ENCODE measurements at regions not wholly inside any gene's neighbourhood (a gene's known extent, or its start where the extent isn't known, plus 50 kb on each side); places are given as distances from the start of the nearest gene placed in this dataset.

DNA sequence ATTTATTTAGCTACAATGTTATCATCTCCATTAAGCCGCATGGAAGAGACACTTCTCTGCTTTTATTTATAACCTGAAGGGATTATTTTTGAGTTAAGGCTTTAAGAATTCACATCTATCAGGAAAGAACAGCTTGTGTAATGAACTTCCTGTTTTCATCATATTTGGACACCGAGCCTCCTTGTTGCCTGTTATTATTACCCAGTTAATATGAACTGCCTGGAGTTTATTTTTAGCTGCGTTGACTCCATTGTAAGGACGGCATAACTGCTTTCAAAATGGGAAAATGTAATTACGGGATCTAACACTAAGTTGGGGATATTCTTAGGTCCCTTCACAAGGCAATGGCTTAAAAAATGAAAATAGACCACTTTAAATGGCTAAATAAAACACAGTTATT, 89.0 kb upstream of the NR4A3 start:
- no peak for DNase-seq

DNA sequence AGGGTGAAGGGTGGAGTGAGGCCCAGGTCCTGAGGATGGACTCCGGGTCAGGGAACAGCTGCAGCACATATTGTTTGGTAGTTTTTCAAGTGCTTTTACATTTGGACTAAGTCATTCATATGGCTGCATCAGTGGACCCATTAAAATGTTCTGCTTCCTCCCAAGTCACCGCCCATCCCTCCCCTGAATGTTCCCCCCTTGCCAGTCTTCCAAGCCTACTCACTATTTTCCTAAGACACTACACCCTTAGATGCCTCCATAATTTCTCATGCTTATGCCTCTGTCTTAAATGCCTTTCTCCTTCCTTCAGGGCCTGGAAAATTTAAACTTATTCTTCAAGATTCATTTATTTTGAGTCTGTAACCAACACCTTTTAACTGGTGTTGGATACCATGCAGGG, 86.6 kb upstream of the NR4A3 start:
- no peak for DNase-seq

GRCh38 chr9:99736291-99736690, 85.4 kb upstream of the NR4A3 start:
- no peak for DNase-seq

DNA sequence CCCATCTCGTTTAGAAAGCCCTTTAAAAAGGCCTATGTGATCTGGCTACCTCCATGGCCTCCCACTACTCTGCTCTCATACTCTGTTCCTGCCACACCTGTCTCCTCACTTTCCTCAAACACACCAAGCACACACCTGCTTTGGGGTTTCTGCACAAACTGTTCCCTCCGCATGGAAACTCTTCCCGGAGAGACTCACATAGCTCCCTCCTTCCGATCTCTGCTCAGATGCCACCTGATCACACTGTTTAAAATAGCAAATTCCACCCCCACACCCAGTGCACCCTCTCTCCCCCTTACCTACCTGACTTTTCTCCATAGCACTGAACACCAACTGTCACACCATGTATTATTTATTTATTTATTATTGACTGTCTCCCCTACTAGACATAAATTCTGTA, 84.0 kb upstream of the NR4A3 start:
- no peak for DNase-seq

GRCh38 chr9:99743006-99743405, 78.7 kb upstream of the NR4A3 start:
- DNase-seq = no peak

GRCh38 chr9:99743455-99743854, 78.2 kb upstream of the NR4A3 start:
- no peak for DNase-seq

DNA sequence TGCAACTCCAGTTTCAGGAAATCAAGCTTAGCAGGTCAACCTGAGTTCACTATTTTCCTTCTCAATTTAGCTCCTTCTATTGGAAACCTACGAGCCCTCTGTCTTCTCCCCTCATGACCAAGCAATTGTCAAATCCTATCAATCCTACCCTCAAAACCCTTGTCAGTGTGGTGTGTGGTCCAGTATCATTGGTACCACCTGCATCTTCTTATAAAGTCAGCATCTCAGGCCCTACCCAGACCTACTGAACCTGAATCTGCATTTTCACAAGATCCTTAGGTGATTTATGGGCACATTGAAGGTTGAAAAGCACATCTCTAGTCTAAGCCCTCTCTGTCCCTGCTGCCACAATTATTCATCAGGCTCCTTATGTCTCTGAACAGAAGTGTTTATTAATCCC, 77.6 kb upstream of the NR4A3 start:
- no peak for DNase-seq

DNA sequence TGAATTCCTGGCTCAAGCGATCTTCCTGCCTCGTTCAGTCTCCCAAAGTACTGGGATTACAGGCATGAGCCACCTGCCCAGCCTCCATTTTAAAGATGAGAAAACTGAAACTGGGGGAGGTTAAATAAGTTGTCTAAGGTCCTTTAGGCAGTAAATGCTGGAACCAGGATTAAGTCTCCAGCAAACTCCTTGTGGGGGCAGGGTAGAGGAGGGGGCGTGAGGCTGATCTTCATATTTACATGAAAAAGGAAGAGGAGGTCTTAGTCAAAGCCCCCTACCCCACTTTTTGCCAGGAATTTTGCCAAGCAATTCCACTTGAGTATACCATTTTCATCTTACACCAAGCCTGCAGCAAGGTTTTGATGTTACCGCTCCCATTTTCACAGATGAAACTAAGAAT, 76.6 kb upstream of the NR4A3 start:
- no peak for DNase-seq

DNA sequence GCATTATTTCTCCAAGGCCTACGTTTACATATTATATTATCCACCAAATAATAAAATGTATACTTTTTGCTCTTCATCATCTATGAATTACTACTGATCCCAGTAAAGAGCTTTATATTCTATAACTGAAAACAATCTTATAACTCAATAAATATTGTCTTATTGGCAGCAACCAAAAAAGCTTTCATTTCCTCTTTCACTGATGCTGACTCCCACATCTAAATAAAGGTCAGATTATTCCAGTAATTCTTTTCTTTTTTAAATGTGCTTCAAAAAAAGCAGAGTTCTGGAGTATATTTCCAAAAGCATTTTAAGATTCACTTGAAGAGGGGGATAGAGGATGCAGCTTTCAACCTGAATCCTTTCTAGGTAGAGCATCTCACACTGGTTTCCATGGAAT, 75.3 kb upstream of the NR4A3 start:
- DNase-seq = no peak

- DNase-seq = no peak
Observed at GRCh38 chr9:99748266-99748665, 73.4 kb upstream of the NR4A3 start.

- DNase-seq = no peak
Observed at GRCh38 chr9:99748676-99749075, 73.0 kb upstream of the NR4A3 start.

- no peak for DNase-seq
Observed at GRCh38 chr9:99749641-99750040, 72.0 kb upstream of the NR4A3 start.

DNA sequence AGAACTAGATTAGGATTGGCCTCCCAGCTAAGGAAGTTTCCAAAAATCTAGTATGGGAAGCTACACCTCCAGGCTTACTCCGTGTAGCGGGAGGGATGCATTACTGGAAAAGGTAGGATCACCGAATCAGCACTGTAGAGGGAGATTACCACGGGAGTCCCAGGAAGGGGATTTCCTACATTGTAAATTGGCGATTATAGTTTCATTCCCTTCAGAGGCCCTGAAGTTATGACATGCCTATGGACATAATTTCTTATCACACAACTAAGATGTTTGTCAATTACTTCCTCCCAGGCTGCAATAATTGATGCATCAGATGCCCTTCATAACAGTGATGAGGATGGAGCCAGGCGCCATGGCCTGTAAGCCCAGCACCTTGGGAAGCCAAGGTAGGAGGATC, 71.2 kb upstream of the NR4A3 start:
- no peak for DNase-seq

DNA sequence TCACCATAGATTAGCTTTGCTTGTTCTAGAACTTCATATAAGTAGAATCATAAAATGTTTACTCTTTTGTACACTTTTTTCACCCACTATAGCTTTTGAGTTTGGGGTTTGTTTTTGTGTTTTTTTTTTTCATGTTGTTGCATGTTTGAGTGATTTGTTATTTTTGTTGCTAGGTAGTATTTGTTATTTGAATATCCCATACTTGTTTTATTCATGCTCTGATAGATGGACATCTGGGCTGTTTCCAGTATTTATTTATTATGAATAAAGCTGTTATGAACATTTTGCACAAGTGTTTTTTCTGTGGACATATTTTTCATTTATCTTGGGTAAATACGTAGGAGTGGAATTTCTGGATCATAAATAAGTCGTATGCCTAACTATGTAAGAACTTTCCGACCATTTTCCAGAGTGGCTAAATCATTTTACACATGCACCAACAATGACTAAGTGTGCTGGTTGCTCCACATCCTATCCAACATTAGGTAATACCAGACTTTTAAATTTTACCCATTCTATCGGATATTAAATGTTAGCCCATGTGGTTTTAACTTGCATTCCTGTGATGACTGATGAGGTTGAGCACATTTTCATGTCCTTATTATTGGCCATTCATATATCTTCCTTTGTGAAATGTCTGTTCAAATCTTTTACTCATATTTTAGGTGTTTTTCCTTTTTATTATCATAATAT, 69.1 kb upstream of the NR4A3 start:
- no peak for DNase-seq

DNA sequence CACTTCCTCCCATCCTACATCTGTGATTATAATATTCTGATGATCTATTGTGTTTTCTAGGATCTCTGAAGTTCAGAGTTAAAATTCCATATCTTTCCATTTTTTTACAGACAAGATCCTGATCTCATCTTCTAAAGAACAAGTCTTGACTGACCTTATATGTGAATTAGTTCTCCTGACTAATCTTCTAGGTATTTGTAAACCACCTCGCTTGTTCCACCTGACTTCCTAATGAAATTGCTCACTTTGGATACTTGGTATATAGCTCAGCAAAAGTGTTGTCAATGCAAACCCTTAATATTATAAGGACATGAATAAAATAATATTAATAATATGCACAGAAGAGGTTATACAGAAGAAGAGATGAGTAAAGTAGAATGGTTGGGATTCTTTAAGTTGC, 68.2 kb upstream of the NR4A3 start:
- no peak for DNase-seq

GRCh38 chr9:99760421-99760820, 61.3 kb upstream of the NR4A3 start:
- DNase-seq = no peak

GRCh38 chr9:99762470-99762869, 59.2 kb upstream of the NR4A3 start:
- DNase-seq = no peak

Measured in activated naive CD4-positive, alpha-beta T cell (primary cell).